Fibroblast of lung (primary cell): ENCODE measurements at regions not wholly inside any gene's neighbourhood (a gene's known extent, or its start where the extent isn't known, plus 50 kb on each side); places are given as distances from the start of the nearest gene placed in this dataset.

Source experiments
- DNase-seq, 2 donors: peaks; one replicate each; pipeline versions ENCODE4 v3.0.0 to v3.0.0-alpha.2; 2010; ENCODE audit warnings: low read depth in 2 of 2
- H2AFZ ChIP-seq: 2 replicates; pipeline ENCODE4 v1.5.1; 2012; ENCODE audit warnings: low read length, control low read depth, inconsistent platforms
- H3K27ac ChIP-seq: 2 replicates; pipeline ENCODE4 v1.5.1; 2011; ENCODE audit warnings: low read length, control low read depth; ENCODE audit not compliant: insufficient read depth
- H3K27me3 ChIP-seq: 2 replicates; pipeline ENCODE4 v1.5.1; 2011; ENCODE audit warnings: mild to moderate bottlenecking, low read length; ENCODE audit not compliant: control insufficient read depth, insufficient read depth
- H3K36me3 ChIP-seq: 2 replicates; pipeline ENCODE4 v1.5.1; 2011; ENCODE audit warnings: low read length; ENCODE audit not compliant: control insufficient read depth, insufficient read depth
- H3K4me1 ChIP-seq: 2 replicates; pipeline ENCODE4 v1.5.1; 2011; ENCODE audit warnings: low read length; ENCODE audit not compliant: control insufficient read depth, insufficient read depth; ENCODE audit errors: extremely low read depth
- H3K4me2 ChIP-seq: 2 replicates; pipeline ENCODE4 v1.5.1; 2011; ENCODE audit warnings: low read length, control low read depth; ENCODE audit not compliant: insufficient read depth; ENCODE audit errors: extremely low read depth
- H3K4me3 ChIP-seq, 4 experiments: fragments of 200-600 bp in 1 of 4; sonication (generic) in 1 of 4; replicated peaks in 1 of 4; 2 replicates each; pipeline ENCODE4 v1.5.1; 2011 to 2016; ENCODE audit warnings: low read length in 4 of 4, low read depth in 3 of 4, mild to moderate bottlenecking in 3 of 4, control low read depth in 2 of 4, inconsistent platforms in 1 of 4, mixed read lengths in 1 of 4; ENCODE audit not compliant: insufficient read depth in 1 of 4; ENCODE audit errors: control extremely low read depth in 1 of 4
- H3K79me2 ChIP-seq: 2 replicates; pipeline ENCODE4 v1.5.1; 2012; ENCODE audit warnings: mild to moderate bottlenecking, low read length, inconsistent platforms; ENCODE audit not compliant: control insufficient read depth, insufficient read depth
- H3K9ac ChIP-seq: 2 replicates; pipeline ENCODE4 v1.5.1; 2011; ENCODE audit warnings: mild to moderate bottlenecking, low read length, control low read depth; ENCODE audit not compliant: insufficient read depth
- H3K9me3 ChIP-seq: 2 replicates; pipeline ENCODE4 v1.5.1; 2012; ENCODE audit warnings: low read depth, low read length; ENCODE audit not compliant: control insufficient read depth, insufficient read depth
- H4K20me1 ChIP-seq: 2 replicates; pipeline ENCODE4 v1.5.1; 2011; ENCODE audit warnings: low read length; ENCODE audit not compliant: control insufficient read depth, insufficient read depth; ENCODE audit errors: extremely low read depth
- CTCF ChIP-seq, 2 donors: IDR thresholded peaks in 1 of 2; conservative IDR thresholded peaks in 1 of 2; 1 replicate in 1 of 2; 2 replicates in 1 of 2; pipeline ENCODE4 v1.5.1; 2011 to 2012; ENCODE audit warnings: low read length in 2 of 2, control low read depth in 1 of 2, inconsistent platforms in 1 of 2, low read depth in 1 of 2, mild to moderate bottlenecking in 1 of 2
- EZH2 ChIP-seq: IDR thresholded peaks from 2 replicates; pipeline ENCODE4 v1.5.1; 2012; ENCODE audit warnings: low read length, control low read depth, mild to moderate bottlenecking; ENCODE audit errors: missing control alignments

- Histone ChIP-seq H3K9me3 (no peaks in the 10 kb centered on the region), H3K36me3 (no peaks in the 10 kb centered on the region), H3K4me3 (no peak overlapping the region), H3K9ac (no peak overlapping the region), H3K4me1 (no peaks in the 10 kb centered on the region), H2AFZ (no peak overlapping the region), H3K4me2 (no peak overlapping the region), H4K20me1 (no peaks in the 10 kb centered on the region), H3K27me3 (peaks cover 4% of the 10 kb centered on the region), H3K27ac (no peak overlapping the region), H3K79me2 (no peaks in the 10 kb centered on the region)
- no peak for DNase-seq
- TF ChIP-seq CTCF (conservative IDR thresholded peaks at IDR 0.05 in 1 of 2, IDR thresholded peaks at IDR 0.05 in 1 of 2; ENCODE audit: low read depth in 1 of 2, low read length in 2 of 2) = no peak
- TF ChIP-seq EZH2 = no peak
Observed at GRCh38 chr13:51021811-51022210, 89.3 kb downstream of the C13orf42 start.

GRCh38 chr13:51020600-51020999, 90.5 kb downstream of the C13orf42 start:
- peaks cover 4% of the 10 kb centered on the region for H3K27me3 ChIP-seq
- no peak overlapping the region for H3K27ac ChIP-seq
- H3K4me1 ChIP-seq = no peaks in the 10 kb centered on the region
- DNase-seq = no peak
- TF ChIP-seq CTCF (conservative IDR thresholded peaks at IDR 0.05 in 1 of 2, IDR thresholded peaks at IDR 0.05 in 1 of 2; ENCODE audit: low read depth in 1 of 2, low read length in 2 of 2) (no peak), EZH2 (no peak)
- no peak overlapping the region for H3K4me3 ChIP-seq
- H3K36me3 ChIP-seq = no peaks in the 10 kb centered on the region
- H3K9me3 ChIP-seq = no peaks in the 10 kb centered on the region
- no peaks in the 10 kb centered on the region for H4K20me1 ChIP-seq
- no peaks in the 10 kb centered on the region for H3K79me2 ChIP-seq
- no peak overlapping the region for H2AFZ ChIP-seq
- H3K4me2 ChIP-seq = no peak overlapping the region
- no peak overlapping the region for H3K9ac ChIP-seq

- Histone ChIP-seq H3K9me3 (no peaks in the 10 kb centered on the region), H3K27ac (no peak overlapping the region), H3K27me3 (peaks cover 4% of the 10 kb centered on the region), H3K4me1 (no peaks in the 10 kb centered on the region), H4K20me1 (no peaks in the 10 kb centered on the region), H3K4me2 (no peak overlapping the region), H2AFZ (no peak overlapping the region), H3K4me3 (no peak overlapping the region), H3K9ac (no peak overlapping the region), H3K79me2 (no peaks in the 10 kb centered on the region), H3K36me3 (no peaks in the 10 kb centered on the region)
- no peak for DNase-seq
- TF ChIP-seq EZH2 = no peak
- no peak for TF ChIP-seq CTCF (conservative IDR thresholded peaks at IDR 0.05 in 1 of 2, IDR thresholded peaks at IDR 0.05 in 1 of 2; ENCODE audit: low read depth in 1 of 2, low read length in 2 of 2)
Observed at GRCh38 chr13:51019026-51019425, 92.0 kb downstream of the C13orf42 start.
